ENCODE measurements at regions not wholly inside any gene's neighbourhood (a gene's known extent, or its start where the extent isn't known, plus 50 kb on each side); places are given as distances from the start of the nearest gene placed in this dataset.
A peak's percentile ranks its signal among the peaks of the same experiment; 100 is the strongest.

GRCh38 chr1:209344156-209344555, 239.4 kb upstream of the CAMK1G start:
- H3K27ac Mint-ChIP-seq, result no peak overlapping the region
- DNase-seq (ENCODE audit: low spot score in 2 of 2), result no peak
- no peaks in the 10 kb centered on the region for H3K36me3 Mint-ChIP-seq
- ATAC-seq, result no peak
- H3K9me3 Mint-ChIP-seq, result no peaks in the 10 kb centered on the region

DNA sequence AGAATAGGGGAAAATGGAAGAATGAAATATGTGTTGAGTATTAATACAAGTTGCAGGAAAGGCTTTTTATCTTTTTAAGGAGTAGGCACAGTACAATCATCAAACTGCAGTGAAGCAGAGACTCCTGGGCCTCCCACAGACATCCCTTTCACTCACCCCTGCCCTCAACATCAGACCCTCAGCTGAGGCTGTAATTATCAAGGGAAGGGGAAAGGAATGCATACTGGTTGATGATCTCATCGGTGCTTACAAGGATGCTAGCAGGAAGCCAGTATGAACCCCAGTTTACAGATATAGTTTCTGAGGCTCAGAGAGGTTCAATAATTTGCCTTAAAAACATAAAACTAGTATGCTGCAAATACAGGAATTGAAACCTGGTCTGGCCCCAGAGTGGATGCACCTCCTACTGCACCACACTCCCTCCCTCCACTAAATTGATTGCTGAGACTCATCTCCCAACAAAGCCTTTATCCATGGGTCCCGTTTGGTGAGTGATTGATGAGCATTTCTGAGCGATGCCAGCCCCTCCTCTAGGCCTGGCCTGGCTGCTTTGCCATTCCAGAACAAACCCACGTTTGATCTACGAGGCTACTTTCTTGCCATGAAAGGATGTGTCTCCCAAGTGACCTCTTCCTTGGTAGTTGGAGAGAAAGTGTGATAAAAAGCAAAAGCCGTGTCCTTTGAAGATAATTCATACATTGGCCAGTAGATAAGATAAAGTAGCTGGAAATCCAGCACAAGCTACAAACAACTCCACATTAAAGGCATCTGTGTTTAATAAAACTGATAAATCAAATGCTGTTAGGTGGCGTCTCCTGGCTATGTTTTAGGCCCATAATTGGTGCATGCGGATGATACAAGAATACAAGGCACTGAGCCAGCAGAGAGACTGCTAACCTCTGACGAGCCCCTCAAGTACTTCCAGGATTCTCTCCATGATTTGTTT, 233.9 kb upstream of the CAMK1G start:
- no peak for ATAC-seq
- DNase-seq (ENCODE audit: low spot score in 2 of 2), result no peak
- Mint-ChIP-seq H3K9me3 (no peaks in the 10 kb centered on the region), H3K36me3 (no peaks in the 10 kb centered on the region), H3K27ac (no peak overlapping the region)

GRCh38 chr1:209353053-209353452, 230.5 kb upstream of the CAMK1G start:
- ATAC-seq (no peak), DNase-seq (ENCODE audit: low spot score in 2 of 2) (no peak)
- Mint-ChIP-seq H3K9me3 (no peaks in the 10 kb centered on the region), H3K27ac (no peak overlapping the region), H3K36me3 (no peaks in the 10 kb centered on the region)

GRCh38 chr1:209354111-209354839, 229.2 kb upstream of the CAMK1G start:
- Mint-ChIP-seq H3K27ac (peak overlapping the region in 1 of 2 donors; percentile 65), H3K36me3 (no peaks in the 10 kb centered on the region), H3K9me3 (no peaks in the 10 kb centered on the region)
- peak in 1 of 2 donors; percentile 60 for DNase-seq (ENCODE audit: low spot score in 2 of 2)
- ATAC-seq, result peak; percentile 58 to 77

DNA sequence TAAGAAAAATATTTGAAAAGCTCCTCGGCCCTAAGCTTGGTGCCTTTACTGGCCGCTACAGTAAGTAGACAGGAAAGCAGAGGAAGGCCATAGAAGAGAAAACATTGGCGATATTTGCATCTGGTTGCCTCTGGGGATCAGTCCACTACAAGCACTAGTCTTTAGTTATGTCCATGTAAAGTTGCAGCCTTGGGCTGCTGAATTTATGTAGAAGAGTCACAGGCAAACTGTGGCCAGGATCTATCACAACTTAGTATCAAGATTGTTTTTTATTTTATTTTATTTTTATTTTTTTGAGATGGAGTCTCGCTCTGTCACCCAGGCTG, 228.7 kb upstream of the CAMK1G start:
- H3K9me3 Mint-ChIP-seq, result no peaks in the 10 kb centered on the region
- no peak for ATAC-seq
- H3K36me3 Mint-ChIP-seq, result no peaks in the 10 kb centered on the region
- H3K27ac Mint-ChIP-seq, result no peak overlapping the region
- DNase-seq (ENCODE audit: low spot score in 2 of 2), result no peak

DNA sequence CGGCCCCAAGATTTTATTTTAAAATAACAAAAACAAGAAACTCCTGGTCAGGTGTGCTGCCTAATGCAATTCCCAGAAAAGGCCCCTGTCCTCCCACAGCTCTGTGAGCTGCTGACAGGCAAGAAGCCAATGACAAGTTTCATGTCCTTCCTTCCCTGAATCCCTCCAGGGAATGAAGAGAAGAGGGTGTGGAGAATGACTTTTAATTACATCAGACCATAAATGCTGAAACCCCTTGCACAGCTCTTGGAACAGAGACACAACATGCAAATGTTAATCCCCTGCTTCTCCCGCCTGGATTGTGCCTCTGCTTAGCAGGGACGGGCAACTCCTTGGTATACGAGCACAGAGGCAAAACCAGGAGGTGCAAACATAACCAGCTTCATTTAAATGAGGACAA, 228.1 kb upstream of the CAMK1G start:
- H3K36me3 Mint-ChIP-seq, result no peaks in the 10 kb centered on the region
- no peaks in the 10 kb centered on the region for H3K9me3 Mint-ChIP-seq
- ATAC-seq, result no peak
- no peak overlapping the region for H3K27ac Mint-ChIP-seq
- DNase-seq (ENCODE audit: low spot score in 2 of 2), result no peak

DNA sequence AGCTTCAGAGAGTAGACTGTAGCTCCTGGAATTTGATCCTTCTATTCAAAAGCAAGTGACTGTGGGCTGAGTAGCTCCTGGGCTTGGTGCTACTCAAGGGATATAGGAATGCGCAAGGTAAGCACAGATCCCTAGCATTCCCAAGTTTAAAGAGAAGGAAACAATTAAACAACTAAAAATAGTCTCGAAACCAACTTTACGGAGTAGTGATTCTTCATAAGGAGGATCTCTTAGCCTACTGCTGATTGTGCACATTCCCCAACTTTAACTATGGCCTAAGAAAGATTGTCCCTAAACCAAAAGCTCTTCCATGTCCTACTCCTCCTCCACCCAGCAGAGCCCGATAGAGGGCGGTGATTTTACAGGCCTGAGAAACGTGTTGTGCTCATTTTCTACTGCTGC, 226.5 kb upstream of the CAMK1G start:
- Mint-ChIP-seq H3K9me3 (no peaks in the 10 kb centered on the region), H3K36me3 (no peaks in the 10 kb centered on the region), H3K27ac (no peak overlapping the region)
- ATAC-seq (no peak), DNase-seq (ENCODE audit: low spot score in 2 of 2) (no peak)

DNA sequence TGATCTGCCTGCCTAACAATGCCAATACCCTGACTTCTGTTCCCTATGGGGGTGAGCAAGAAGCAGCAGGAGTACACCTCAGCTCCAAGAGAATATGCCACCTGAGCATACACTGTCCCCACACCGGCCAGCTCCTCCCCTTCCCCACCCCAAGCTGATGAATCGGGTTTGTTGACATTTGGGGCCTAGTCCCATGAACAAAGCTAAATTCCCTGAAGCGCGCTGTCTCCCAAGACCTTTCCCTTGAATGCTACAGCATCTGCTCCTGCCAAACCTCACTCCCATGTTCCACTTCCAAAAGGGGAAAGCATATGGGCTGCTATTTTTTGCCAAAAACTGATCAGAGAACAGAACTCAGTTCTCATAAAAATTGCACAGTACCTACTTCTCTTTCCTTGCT, 220.4 kb upstream of the CAMK1G start:
- DNase-seq (ENCODE audit: low spot score in 2 of 2) (no peak), ATAC-seq (no peak)
- no peak overlapping the region for H3K27ac Mint-ChIP-seq
- H3K9me3 Mint-ChIP-seq, result no peaks in the 10 kb centered on the region
- H3K36me3 Mint-ChIP-seq, result no peaks in the 10 kb centered on the region

- ATAC-seq (no peak), DNase-seq (ENCODE audit: low spot score in 2 of 2) (no peak)
- Mint-ChIP-seq H3K27ac (no peak overlapping the region), H3K36me3 (no peaks in the 10 kb centered on the region), H3K9me3 (no peaks in the 10 kb centered on the region)
Measured at GRCh38 chr1:209364716-209365115, 218.8 kb upstream of the CAMK1G start.

- ATAC-seq, result no peak
- no peaks in the 10 kb centered on the region for H3K36me3 Mint-ChIP-seq
- H3K9me3 Mint-ChIP-seq, result no peaks in the 10 kb centered on the region
- no peak overlapping the region for H3K27ac Mint-ChIP-seq
- no peak for DNase-seq (ENCODE audit: low spot score in 2 of 2)
Measured at GRCh38 chr1:209367061-209367772, 216.3 kb upstream of the CAMK1G start.

GRCh38 chr1:209368864-209369598, 214.5 kb upstream of the CAMK1G start:
- DNase-seq (ENCODE audit: low spot score in 2 of 2) (no peak), ATAC-seq (no peak)
- Mint-ChIP-seq H3K27ac (no peak overlapping the region), H3K36me3 (no peaks in the 10 kb centered on the region), H3K9me3 (no peaks in the 10 kb centered on the region)

DNA sequence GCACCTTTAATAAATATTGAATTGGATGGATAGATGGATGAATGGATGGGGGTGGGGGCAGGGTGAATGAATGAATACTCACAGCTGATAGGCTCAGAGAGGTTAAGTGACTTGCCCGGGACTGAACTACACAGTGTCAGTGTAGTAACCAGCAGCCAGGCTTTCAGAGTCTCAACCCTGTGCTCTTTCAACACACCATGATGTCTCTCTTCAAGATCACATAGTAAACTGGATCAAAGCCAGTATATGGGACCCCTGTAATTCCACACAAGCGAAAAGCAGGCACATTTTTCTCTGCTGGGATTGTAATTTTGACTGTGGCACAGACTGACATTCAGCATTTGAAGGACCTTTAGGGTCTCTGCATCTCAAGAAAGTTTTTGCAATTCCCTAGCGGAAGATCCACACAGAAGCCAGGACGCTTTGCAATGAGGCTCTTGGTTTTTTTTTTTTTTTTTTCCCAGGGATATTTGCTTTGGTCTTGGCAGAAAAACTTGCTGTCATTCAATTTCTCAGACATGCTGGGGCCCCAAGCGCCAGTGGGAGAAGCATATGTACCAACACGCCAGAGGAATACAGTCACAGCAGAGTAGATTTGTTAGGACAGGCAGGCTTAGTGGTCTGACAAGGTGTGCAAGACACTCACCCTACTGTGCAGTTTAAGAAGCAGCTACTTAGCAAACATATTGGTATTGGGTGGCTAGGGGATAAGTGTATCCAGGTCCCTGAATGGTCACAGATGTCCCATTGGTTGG, 213.1 kb upstream of the CAMK1G start:
- H3K27ac Mint-ChIP-seq, result no peak overlapping the region
- no peaks in the 10 kb centered on the region for H3K9me3 Mint-ChIP-seq
- no peak for DNase-seq (ENCODE audit: low spot score in 2 of 2)
- no peaks in the 10 kb centered on the region for H3K36me3 Mint-ChIP-seq
- no peak for ATAC-seq

GRCh38 chr1:209375097-209375496, 208.4 kb upstream of the CAMK1G start:
- no peak for ATAC-seq
- Mint-ChIP-seq H3K27ac (no peak overlapping the region), H3K9me3 (no peaks in the 10 kb centered on the region), H3K36me3 (no peaks in the 10 kb centered on the region)
- DNase-seq (ENCODE audit: low spot score in 2 of 2), result no peak

- H3K9me3 Mint-ChIP-seq, result no peaks in the 10 kb centered on the region
- H3K36me3 Mint-ChIP-seq, result no peaks in the 10 kb centered on the region
- no peak for DNase-seq (ENCODE audit: low spot score in 2 of 2)
- ATAC-seq, result no peak
- H3K27ac Mint-ChIP-seq, result no peak overlapping the region
Measured at GRCh38 chr1:209375671-209376365, 207.7 kb upstream of the CAMK1G start.

GRCh38 chr1:209376774-209377173, 206.7 kb upstream of the CAMK1G start:
- Mint-ChIP-seq H3K36me3 (no peaks in the 10 kb centered on the region), H3K9me3 (no peaks in the 10 kb centered on the region), H3K27ac (no peak overlapping the region)
- DNase-seq (ENCODE audit: low spot score in 2 of 2), result no peak
- no peak for ATAC-seq

DNA sequence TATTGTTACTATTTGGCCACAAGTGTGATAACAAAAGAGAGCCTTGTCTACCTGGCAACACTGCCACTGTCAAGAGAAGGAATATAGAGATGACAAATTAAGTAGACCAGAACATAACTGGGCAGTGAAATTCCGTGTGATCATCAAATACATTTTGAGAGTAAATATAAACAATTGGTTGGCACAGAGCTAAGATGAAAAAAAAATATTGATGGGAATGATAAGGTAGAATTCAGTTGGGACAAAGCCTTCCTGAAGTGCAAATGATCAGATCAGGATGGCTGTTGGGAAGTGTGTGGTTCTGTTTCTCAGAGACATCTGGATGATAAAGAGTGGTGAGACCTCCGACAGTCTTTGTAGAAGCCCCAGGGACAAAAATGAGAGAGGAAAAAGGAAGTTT, 205.5 kb upstream of the CAMK1G start:
- Mint-ChIP-seq H3K27ac (no peak overlapping the region), H3K36me3 (no peaks in the 10 kb centered on the region), H3K9me3 (no peaks in the 10 kb centered on the region)
- DNase-seq (ENCODE audit: low spot score in 2 of 2) (no peak), ATAC-seq (no peak)

Data from activated naive CD4-positive, alpha-beta T cell treated with anti-CD3 and anti-CD28 coated beads, Interleukin-2, amount 50 U/mL, for 72 hours (primary cell).